H9 (cell line): ENCODE measurements at regions not wholly inside any gene's neighbourhood (a gene's known extent, or its start where the extent isn't known, plus 50 kb on each side); places are given as distances from the start of the nearest gene placed in this dataset.

Experiments
- DNase-seq: peaks from one replicate; pipeline ENCODE4 v3.0.0-alpha.2; 2017
- H2AFZ ChIP-seq: one replicate; pipeline ENCODE4 v1.6.1; 2013; ENCODE audit warnings: mild to moderate bottlenecking, low read length, control low read depth, moderate library complexity
- H2AK5ac ChIP-seq: 2 replicates; pipeline ENCODE4 v1.6.1; 2013; ENCODE audit warnings: low read length, control low read depth, mixed read lengths; ENCODE audit not compliant: insufficient read length
- H2BK120ac ChIP-seq: one replicate; pipeline ENCODE4 v1.6.1; 2013; ENCODE audit warnings: low read depth, mild to moderate bottlenecking, low read length, control low read depth, inconsistent platforms; ENCODE audit not compliant: poor library complexity, severe bottlenecking
- H2BK12ac ChIP-seq: 2 replicates; pipeline ENCODE4 v1.6.1; 2013; ENCODE audit warnings: low read length, control low read depth, mixed read lengths, low read depth; ENCODE audit not compliant: insufficient read length
- H2BK15ac ChIP-seq: 2 replicates; pipeline ENCODE4 v1.6.1; 2013; ENCODE audit warnings: low read depth, low read length, control low read depth
- H2BK20ac ChIP-seq: one replicate; pipeline ENCODE4 v1.6.1; 2013; ENCODE audit warnings: low read depth, mild to moderate bottlenecking, low read length, control low read depth, inconsistent platforms; ENCODE audit not compliant: poor library complexity, severe bottlenecking
- H2BK5ac ChIP-seq: 2 replicates; pipeline ENCODE4 v1.6.1; 2013; ENCODE audit warnings: low read length, control low read depth, mixed read lengths; ENCODE audit not compliant: insufficient read length
- H3K14ac ChIP-seq: 2 replicates; pipeline ENCODE4 v1.6.1; 2013; ENCODE audit warnings: low read length, control low read depth; ENCODE audit not compliant: insufficient read depth
- H3K18ac ChIP-seq: 2 replicates; pipeline ENCODE4 v1.6.1; 2013; ENCODE audit warnings: low read depth, mild to moderate bottlenecking, mixed read lengths, low read length, control low read depth; ENCODE audit not compliant: insufficient read length
- H3K23ac ChIP-seq: 2 replicates; pipeline ENCODE4 v1.6.1; 2013; ENCODE audit warnings: low read length, control low read depth, mixed read lengths, low read depth; ENCODE audit not compliant: insufficient read length
- H3K23me2 ChIP-seq: 2 replicates; pipeline ENCODE4 v1.6.1; 2013; ENCODE audit warnings: low read depth, mild to moderate bottlenecking, mixed read lengths, low read length, control low read depth; ENCODE audit not compliant: insufficient read length, poor library complexity, severe bottlenecking
- H3K27ac ChIP-seq: 2 replicates; pipeline ENCODE4 v1.5.1; 2013; ENCODE audit warnings: low read length, control low read depth, mixed read lengths, low read depth; ENCODE audit not compliant: insufficient read length
- H3K27me3 ChIP-seq: 2 replicates; pipeline ENCODE4 v1.6.1; 2013; ENCODE audit warnings: low read length, control low read depth, inconsistent platforms; ENCODE audit not compliant: insufficient read depth
- H3K4ac ChIP-seq: 2 replicates; pipeline ENCODE4 v1.6.1; 2013; ENCODE audit warnings: low read depth, mild to moderate bottlenecking, control low read depth, inconsistent platforms, low read length, moderate library complexity
- H3K4me1 ChIP-seq: 2 replicates; pipeline ENCODE4 v1.6.1; 2013; ENCODE audit warnings: low read length, control low read depth, inconsistent platforms; ENCODE audit not compliant: insufficient read depth
- H3K4me2 ChIP-seq: 2 replicates; pipeline ENCODE4 v1.6.1; 2013; ENCODE audit warnings: low read length, control low read depth, mixed read lengths; ENCODE audit not compliant: insufficient read length, insufficient read depth
- H3K56ac ChIP-seq: 2 replicates; pipeline ENCODE4 v1.6.1; 2013; ENCODE audit warnings: low read depth, mild to moderate bottlenecking, mixed read lengths, low read length, control low read depth; ENCODE audit not compliant: insufficient read length
- H3K79me1 ChIP-seq: 2 replicates; pipeline ENCODE4 v1.6.1; 2013; ENCODE audit warnings: low read depth, mild to moderate bottlenecking, moderate library complexity, low read length, control low read depth, inconsistent platforms; ENCODE audit not compliant: insufficient read depth, poor library complexity, severe bottlenecking
- H3K79me2 ChIP-seq: 2 replicates; pipeline ENCODE4 v1.6.1; 2013; ENCODE audit warnings: low read length, control low read depth, inconsistent platforms; ENCODE audit not compliant: insufficient read depth
- H3K9ac ChIP-seq: 2 replicates; pipeline ENCODE4 v1.6.1; 2013; ENCODE audit warnings: low read length, control low read depth, mixed read lengths; ENCODE audit not compliant: insufficient read length; ENCODE audit errors: extremely low read depth
- H3K9me3 ChIP-seq: one replicate; pipeline ENCODE4 v1.6.1; 2013; ENCODE audit warnings: low read depth, low read length, inconsistent platforms; ENCODE audit not compliant: control insufficient read depth
- H3T11ph ChIP-seq: one replicate; pipeline ENCODE4 v1.6.1; 2013; ENCODE audit warnings: mild to moderate bottlenecking, low read length, control low read depth, inconsistent platforms
- H4K20me1 ChIP-seq: one replicate; pipeline ENCODE4 v1.6.1; 2013; ENCODE audit not compliant: control insufficient read depth, insufficient read length, insufficient read depth
- H4K5ac ChIP-seq: 2 replicates; pipeline ENCODE4 v1.6.1; 2013; ENCODE audit warnings: low read depth, mild to moderate bottlenecking, mixed read lengths, low read length, control low read depth; ENCODE audit not compliant: insufficient read length
- H4K8ac ChIP-seq: replicated peaks from 2 replicates; pipeline ENCODE4 v1.6.1; 2013; ENCODE audit warnings: low read length, control low read depth, mixed read lengths, low read depth; ENCODE audit not compliant: insufficient read length
- H4K91ac ChIP-seq: 2 replicates; pipeline ENCODE4 v1.6.1; 2013; ENCODE audit warnings: low read depth, mild to moderate bottlenecking, moderate library complexity, mixed read lengths, low read length, control low read depth; ENCODE audit not compliant: insufficient read length
- H3K27ac Mint-ChIP-seq, 3 experiments: 2 replicates in 2 of 3; 3 replicates in 1 of 3; pipeline ENCODE4 v1.8.0; 2020 to 2021; ENCODE audit warnings: mixed read lengths in 3 of 3, mild to moderate bottlenecking in 1 of 3, moderate library complexity in 1 of 3
- H3K27me3 Mint-ChIP-seq: 2 replicates; pipeline ENCODE4 v1.8.0; 2021; ENCODE audit warnings: low read depth, mild to moderate bottlenecking, moderate library complexity, mixed read lengths
- H3K36me3 Mint-ChIP-seq, 3 experiments: 2 replicates in 2 of 3; 3 replicates in 1 of 3; pipeline ENCODE4 v1.8.0; 2020 to 2021; ENCODE audit warnings: low read depth in 3 of 3, mixed read lengths in 3 of 3; ENCODE audit not compliant: insufficient read depth in 1 of 3
- H3K4me1 Mint-ChIP-seq, 2 experiments: 2 replicates each; pipeline ENCODE4 v1.8.0; 2020; ENCODE audit warnings: mixed read lengths in 2 of 2
- H3K4me3 Mint-ChIP-seq, 2 experiments: 2 replicates in 1 of 2; 3 replicates in 1 of 2; pipeline ENCODE4 v1.8.0; 2020 to 2021; ENCODE audit warnings: mild to moderate bottlenecking in 2 of 2, mixed read lengths in 2 of 2, moderate library complexity in 1 of 2
- H3K9me3 Mint-ChIP-seq, 2 experiments: 2 replicates in 1 of 2; 3 replicates in 1 of 2; pipeline ENCODE4 v1.8.0; 2020; ENCODE audit warnings: mild to moderate bottlenecking in 2 of 2, mixed read lengths in 2 of 2, moderate library complexity in 1 of 2
- CTCF ChIP-seq: fragments of 200-600 bp; sonication (generic); conservative IDR thresholded peaks from 3 replicates; pipeline ENCODE4 v1.8.0; 2021; ENCODE audit warnings: antibody characterized with exemption, mild to moderate bottlenecking
- WGBS: extraction: QIAGEN DNeasy Blood & Tissue Kit; methylation state at CpG from one replicate; pipeline ENCODE4 v1.1.7; 2013; ENCODE audit warnings: missing lambda C conversion rate, low lambda C conversion rate, mixed read lengths; ENCODE audit not compliant: insufficient read length; ENCODE audit errors: extremely low coverage; 5-methylcytosine and 5-hydroxymethylcytosine counted together

- no peaks in the 10 kb centered on the region; a peak in 2 of 4 replicates for H3K4me1 Mint-ChIP-seq
- H3K27me3 Mint-ChIP-seq = no peaks in the 10 kb centered on the region; the same call in 1 of the 2 replicates
- Histone ChIP-seq H2BK12ac (no peak overlapping the region), H3K9ac (no peak overlapping the region), H3K27me3 (no peaks in the 10 kb centered on the region), H3K79me2 (no peaks in the 10 kb centered on the region), H2BK120ac (no peak overlapping the region), H3K23me2 (no peaks in the 10 kb centered on the region), H3T11ph (no peak overlapping the region), H4K91ac (no peak overlapping the region), H3K79me1 (no peaks in the 10 kb centered on the region), H3K9me3 (no peaks in the 10 kb centered on the region), H2BK5ac (no peak overlapping the region), H2BK15ac (no peak overlapping the region), H4K5ac (no peak overlapping the region), H3K4me2 (no peak overlapping the region), H4K8ac (no peak overlapping the region), H3K56ac (no peak overlapping the region), H3K14ac (no peak overlapping the region), H2AK5ac (no peak overlapping the region), H2BK20ac (no peak overlapping the region), H3K4ac (no peak overlapping the region), H3K4me1 (no peaks in the 10 kb centered on the region), H3K23ac (no peak overlapping the region), H2AFZ (no peak overlapping the region), H3K18ac (no peak overlapping the region), H3K27ac (no peak overlapping the region), H4K20me1 (no peaks in the 10 kb centered on the region)
- H3K4me3 Mint-ChIP-seq = no peak overlapping the region
- H3K9me3 Mint-ChIP-seq = no peaks in the 10 kb centered on the region; a peak in 1 of 5 replicates
- no peak overlapping the region for H3K27ac Mint-ChIP-seq
- WGBS = no CpG with 5 or more reads among the region's 2 CpGs
- no peaks in the 10 kb centered on the region for H3K36me3 Mint-ChIP-seq
- DNase-seq = no peak
- TF ChIP-seq CTCF = no peak
Observed at GRCh38 chr3:64853456-64853855, 165.7 kb upstream of the ADAMTS9 start.
